ACC112 (cell line): ENCODE measurements at regions not wholly inside any gene's neighbourhood (a gene's known extent, or its start where the extent isn't known, plus 50 kb on each side); places are given as distances from the start of the nearest gene placed in this dataset.
"Not testable (repeated sequence)": the region's sequence is repeated elsewhere in the genome, so short reads cannot be mapped to it uniquely, and the experiment has no call there.

Experiments used
- H2AFZ ChIP-seq: fragments of 200-600 bp; sonication (generic); one replicate; pipeline ENCODE4 v1.6.0; 2017; ENCODE audit warnings: antibody characterized with exemption, low read length; ENCODE audit not compliant: unreplicated experiment
- H3K27ac ChIP-seq: fragments of 200-600 bp; sonication (generic); 2 replicates; pipeline ENCODE4 v1.5.1; 2014; ENCODE audit warnings: low read depth, mild to moderate bottlenecking, antibody characterized with exemption, low read length, moderate library complexity
- H3K27me3 ChIP-seq: fragments of 200-600 bp; sonication (generic); 2 replicates; pipeline ENCODE4 v1.6.1; 2014; ENCODE audit warnings: mild to moderate bottlenecking, antibody characterized with exemption, low read length, moderate library complexity, mixed read lengths; ENCODE audit not compliant: insufficient read depth
- H3K36me3 ChIP-seq: fragments of 200-600 bp; sonication (generic); 2 replicates; pipeline ENCODE4 v1.6.1; 2016; ENCODE audit warnings: mild to moderate bottlenecking, antibody characterized with exemption, low read length, moderate library complexity, mixed read lengths; ENCODE audit not compliant: insufficient read depth
- H3K4me1 ChIP-seq: fragments of 200-600 bp; sonication (generic); one replicate; pipeline ENCODE4 v1.6.1; 2016; ENCODE audit warnings: low read length, mixed read lengths; ENCODE audit not compliant: insufficient read depth, unreplicated experiment, control insufficient read depth
- H3K4me3 ChIP-seq: fragments of 200-600 bp; sonication (generic); 2 replicates; pipeline ENCODE4 v1.5.1; 2014; ENCODE audit warnings: mild to moderate bottlenecking, low read depth, low read length
- H3K79me2 ChIP-seq: fragments of 200-600 bp; sonication (generic); one replicate; pipeline ENCODE4 v1.6.0; 2016; ENCODE audit warnings: low read length; ENCODE audit not compliant: control insufficient read depth, unreplicated experiment, insufficient read depth

GRCh38 chr15:66968806-66969596 is 96.4 kb upstream of the SMAD3 start:
- H3K27ac ChIP-seq, result no peak overlapping the region
- H3K4me3 ChIP-seq, result no peak overlapping the region
- H3K4me1 ChIP-seq, result no peaks in the 10 kb centered on the region
- H3K79me2 ChIP-seq, result no peaks in the 10 kb centered on the region
- H3K27me3 ChIP-seq, result no peaks in the 10 kb centered on the region
- H3K36me3 ChIP-seq, result no peaks in the 10 kb centered on the region
- no peak overlapping the region for H2AFZ ChIP-seq

DNA sequence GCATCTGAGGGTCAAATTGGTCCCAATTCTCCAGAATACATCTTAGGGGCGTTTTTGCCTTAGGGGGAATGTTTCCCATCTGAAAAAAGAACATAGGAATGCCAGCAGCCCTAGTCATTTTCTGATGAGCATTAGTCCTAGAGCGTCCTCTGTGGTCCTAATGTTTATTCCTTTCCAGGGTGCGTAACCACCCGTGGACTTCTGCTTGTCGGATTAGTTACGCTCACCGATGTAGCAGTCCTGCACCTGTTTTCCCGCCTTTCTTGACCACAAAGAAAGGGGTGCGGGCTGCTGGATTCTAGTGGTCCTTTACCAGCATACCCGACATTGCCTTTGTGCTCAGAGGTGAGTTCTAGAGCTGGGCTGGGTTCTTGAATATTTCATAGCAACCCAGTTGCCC is 91.3 kb upstream of the SMAD3 start:
- not testable (repeated sequence) for H3K4me1 ChIP-seq, H2AFZ ChIP-seq, H3K79me2 ChIP-seq, H3K4me3 ChIP-seq, H3K27me3 ChIP-seq, H3K27ac ChIP-seq, H3K36me3 ChIP-seq

GRCh38 chr15:66976106-66976640 is 89.2 kb upstream of the SMAD3 start:
- H2AFZ ChIP-seq, H3K4me3 ChIP-seq, H3K36me3 ChIP-seq, H3K79me2 ChIP-seq, H3K27ac ChIP-seq, H3K4me1 ChIP-seq, H3K27me3 ChIP-seq: not testable (repeated sequence)

DNA sequence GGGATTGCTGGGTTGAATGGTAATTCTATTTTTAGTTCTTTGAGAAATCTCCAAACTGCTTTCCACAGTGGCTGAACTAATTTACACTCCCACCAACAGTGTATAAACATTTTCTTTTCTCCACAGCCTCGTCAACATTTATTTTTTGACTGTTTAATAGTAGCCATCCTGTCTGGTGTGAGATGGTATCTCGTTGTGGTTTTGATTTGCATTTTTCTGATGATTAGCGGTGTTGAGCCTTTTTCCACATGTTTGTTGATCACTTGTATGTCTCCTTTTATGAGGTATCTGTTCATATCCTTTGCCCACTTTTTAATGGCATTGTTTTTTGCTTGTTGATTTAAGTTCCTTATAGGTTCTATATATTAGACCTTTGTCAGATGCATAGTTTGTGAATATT is 85.1 kb upstream of the SMAD3 start:
- not testable (repeated sequence) for H3K27ac ChIP-seq, H3K79me2 ChIP-seq, H3K4me3 ChIP-seq, H3K27me3 ChIP-seq, H3K36me3 ChIP-seq, H3K4me1 ChIP-seq, H2AFZ ChIP-seq

DNA sequence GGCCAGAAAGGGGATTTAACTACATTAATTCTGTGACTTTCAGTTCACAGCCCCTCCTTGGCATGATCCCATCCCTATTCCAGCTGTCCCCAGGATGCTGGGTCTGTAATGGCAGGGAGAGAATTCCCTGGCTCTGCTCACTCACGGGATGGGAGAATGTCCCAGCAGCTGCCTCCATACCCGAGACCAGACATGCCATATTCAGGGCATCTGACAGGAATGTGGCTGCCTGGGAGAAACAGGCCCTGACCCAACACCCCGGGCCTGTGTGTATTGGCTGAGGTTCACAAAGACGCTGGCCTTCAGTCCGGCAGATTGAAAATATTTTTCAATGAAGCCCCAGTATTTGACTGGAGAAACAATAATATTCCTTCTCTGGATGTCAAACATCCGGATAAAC is 83.6 kb upstream of the SMAD3 start:
- Histone ChIP-seq H3K27ac (no peak overlapping the region), H3K79me2 (no peaks in the 10 kb centered on the region), H2AFZ (no peak overlapping the region), H3K4me3 (no peak overlapping the region), H3K27me3 (no peaks in the 10 kb centered on the region; the same call in 1 of the 2 replicates), H3K4me1 (no peaks in the 10 kb centered on the region), H3K36me3 (no peaks in the 10 kb centered on the region)

- no peaks in the 10 kb centered on the region; the same call in 1 of the 2 replicates for H3K27me3 ChIP-seq
Measured at GRCh38 chr15:66982250-66982649, 83.2 kb upstream of the SMAD3 start.

GRCh38 chr15:66982816-66983215 is 82.6 kb upstream of the SMAD3 start:
- H3K4me1 ChIP-seq, result no peaks in the 10 kb centered on the region
- no peaks in the 10 kb centered on the region; the same call in 1 of the 2 replicates for H3K27me3 ChIP-seq
- H2AFZ ChIP-seq, result no peak overlapping the region
- no peaks in the 10 kb centered on the region for H3K36me3 ChIP-seq
- no peaks in the 10 kb centered on the region for H3K79me2 ChIP-seq
- no peak overlapping the region for H3K4me3 ChIP-seq
- H3K27ac ChIP-seq, result no peak overlapping the region

More at GRCh38 chr15:66982250-66982649, 83.2 kb upstream of the SMAD3 start:
- no peaks in the 10 kb centered on the region for H3K36me3 ChIP-seq
- H3K4me3 ChIP-seq, result no peak overlapping the region
- H3K27ac ChIP-seq, result no peak overlapping the region
- no peaks in the 10 kb centered on the region for H3K79me2 ChIP-seq
- no peaks in the 10 kb centered on the region for H3K4me1 ChIP-seq
- no peak overlapping the region for H2AFZ ChIP-seq

DNA sequence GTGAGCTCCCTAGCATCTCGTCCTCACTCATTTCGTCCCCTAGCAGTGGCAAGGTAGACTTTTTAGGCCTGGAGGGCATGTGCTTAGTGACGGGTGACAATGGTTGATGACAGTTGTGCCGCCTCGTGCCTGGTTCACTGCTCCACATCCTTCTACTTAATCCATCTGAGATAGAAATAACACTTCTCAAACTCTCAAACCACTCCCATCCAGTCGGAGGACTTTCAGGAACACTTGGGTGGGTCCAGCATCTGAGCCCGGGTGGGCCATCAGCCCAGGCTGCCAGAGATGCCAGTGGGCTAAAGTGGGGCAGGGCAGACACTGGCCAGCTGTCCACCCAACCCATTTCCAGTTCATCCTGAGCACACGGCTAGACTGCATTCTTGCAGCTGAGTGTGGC is 79.7 kb upstream of the SMAD3 start:
- H3K27me3 ChIP-seq, result no peaks in the 10 kb centered on the region; the same call in 1 of the 2 replicates
- H2AFZ ChIP-seq, result no peak overlapping the region
- H3K4me1 ChIP-seq, result no peaks in the 10 kb centered on the region
- no peak overlapping the region for H3K4me3 ChIP-seq
- H3K27ac ChIP-seq, result no peak overlapping the region
- H3K36me3 ChIP-seq, result no peaks in the 10 kb centered on the region
- no peaks in the 10 kb centered on the region for H3K79me2 ChIP-seq

DNA sequence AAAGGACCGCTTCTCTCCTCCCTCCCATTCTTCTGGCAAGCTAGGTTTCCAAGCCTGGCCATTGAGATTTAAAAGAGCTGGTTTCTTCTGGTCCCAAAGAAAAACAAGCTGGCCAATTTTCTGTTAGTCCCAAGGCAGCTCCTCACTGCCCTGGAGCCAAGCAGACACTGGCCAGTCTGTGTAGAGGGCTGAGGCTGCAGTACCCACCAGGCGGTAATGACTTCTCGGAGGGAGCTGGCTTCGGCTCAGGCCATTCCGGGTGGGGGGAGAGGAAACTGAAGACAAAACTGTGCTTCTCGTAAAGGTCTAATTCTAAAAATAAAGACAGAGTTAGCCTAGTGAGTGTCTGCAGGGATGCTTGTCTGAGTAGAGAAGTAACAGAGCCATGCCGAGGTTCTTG is 78.5 kb upstream of the SMAD3 start:
- no peaks in the 10 kb centered on the region for H3K27me3 ChIP-seq
- no peak overlapping the region for H3K4me3 ChIP-seq
- H3K4me1 ChIP-seq, result no peaks in the 10 kb centered on the region
- no peak overlapping the region for H2AFZ ChIP-seq
- H3K27ac ChIP-seq, result no peak overlapping the region
- H3K79me2 ChIP-seq, result no peaks in the 10 kb centered on the region
- H3K36me3 ChIP-seq, result no peaks in the 10 kb centered on the region

GRCh38 chr15:66993090-66993489 is 72.3 kb upstream of the SMAD3 start:
- no peak overlapping the region for H3K27ac ChIP-seq
- no peaks in the 10 kb centered on the region for H3K79me2 ChIP-seq
- H3K4me3 ChIP-seq, result no peak overlapping the region
- H2AFZ ChIP-seq, result no peak overlapping the region
- H3K36me3 ChIP-seq, result no peaks in the 10 kb centered on the region
- H3K4me1 ChIP-seq, result peaks cover 22% of the 10 kb centered on the region
- no peaks in the 10 kb centered on the region for H3K27me3 ChIP-seq
